Mesendoderm (in vitro differentiated cells): ENCODE measurements at regions not wholly inside any gene's neighbourhood (a gene's known extent, or its start where the extent isn't known, plus 50 kb on each side); places are given as distances from the start of the nearest gene placed in this dataset.
"Not testable (repeated sequence)": the region's sequence is repeated elsewhere in the genome, so short reads cannot be mapped to it uniquely, and the experiment has no call there.

Experiments
- DNase-seq: peaks from one replicate; pipeline ENCODE4 v3.0.0; 2013
- H2AK5ac ChIP-seq: 2 replicates; pipeline ENCODE4 v1.6.1; 2013; ENCODE audit warnings: low read length, inconsistent platforms
- H2BK120ac ChIP-seq: 2 replicates; pipeline ENCODE4 v1.6.1; 2013; ENCODE audit warnings: low read depth, mild to moderate bottlenecking, low read length, moderate library complexity, mixed read lengths
- H2BK15ac ChIP-seq: replicated peaks from 2 replicates; pipeline ENCODE4 v1.6.1; 2013; ENCODE audit warnings: low read depth, mild to moderate bottlenecking, moderate library complexity
- H2BK5ac ChIP-seq: 2 replicates; pipeline ENCODE4 v1.6.1; 2013; ENCODE audit warnings: low read length, inconsistent platforms
- H3K18ac ChIP-seq: 2 replicates; pipeline ENCODE4 v1.6.1; 2013; ENCODE audit warnings: mild to moderate bottlenecking, low read length, mixed read lengths
- H3K23ac ChIP-seq: one replicate; pipeline ENCODE4 v1.6.1; 2013; ENCODE audit warnings: low read length
- H3K27ac ChIP-seq: 2 replicates; pipeline ENCODE4 v1.5.1; 2013; ENCODE audit warnings: low read depth, mild to moderate bottlenecking, inconsistent platforms, low read length, moderate library complexity
- H3K27me3 ChIP-seq: 2 replicates; pipeline ENCODE4 v1.6.1; 2013; ENCODE audit warnings: low read length, control low read depth, mild to moderate bottlenecking, inconsistent platforms; ENCODE audit not compliant: insufficient read depth, poor library complexity
- H3K36me3 ChIP-seq: 2 replicates; pipeline ENCODE4 v1.6.1; 2013; ENCODE audit warnings: low read length, inconsistent platforms; ENCODE audit not compliant: control insufficient read depth, insufficient read depth
- H3K4ac ChIP-seq: one replicate; pipeline ENCODE4 v1.6.1; 2013; ENCODE audit warnings: low read depth, mild to moderate bottlenecking, low read length, moderate library complexity
- H3K4me1 ChIP-seq: 2 replicates; pipeline ENCODE4 v1.6.1; 2013; ENCODE audit warnings: low read depth, low read length, inconsistent platforms; ENCODE audit not compliant: control insufficient read depth
- H3K4me2 ChIP-seq: 2 replicates; pipeline ENCODE4 v1.6.1; 2013; ENCODE audit warnings: low read length
- H3K4me3 ChIP-seq: 2 replicates; pipeline ENCODE4 v1.5.1; 2013; ENCODE audit warnings: mild to moderate bottlenecking, low read length
- H3K56ac ChIP-seq: one replicate; pipeline ENCODE4 v1.6.1; 2013; ENCODE audit warnings: low read length
- H3K79me1 ChIP-seq: 2 replicates; pipeline ENCODE4 v1.6.1; 2013; ENCODE audit warnings: low read length, inconsistent platforms
- H3K79me2 ChIP-seq: 2 replicates; pipeline ENCODE4 v1.6.1; 2013; ENCODE audit warnings: mild to moderate bottlenecking, low read length; ENCODE audit not compliant: control insufficient read depth, insufficient read depth
- H3K9ac ChIP-seq: 2 replicates; pipeline ENCODE4 v1.6.1; 2013; ENCODE audit warnings: low read length, inconsistent platforms
- H4K5ac ChIP-seq: one replicate; pipeline ENCODE4 v1.6.1; 2013; ENCODE audit warnings: low read length
- H4K8ac ChIP-seq: one replicate; pipeline ENCODE4 v1.6.1; 2013; ENCODE audit warnings: low read depth, mild to moderate bottlenecking, control low read depth, low read length, moderate library complexity
- WGBS: extraction: QIAGEN DNeasy Blood & Tissue Kit; methylation state at CpG from one replicate; pipeline ENCODE4 v1.1.7; 2013; ENCODE audit warnings: low lambda C conversion rate, missing lambda C conversion rate; ENCODE audit not compliant: insufficient coverage; ENCODE audit errors: extremely low coverage; 5-methylcytosine and 5-hydroxymethylcytosine counted together

DNA sequence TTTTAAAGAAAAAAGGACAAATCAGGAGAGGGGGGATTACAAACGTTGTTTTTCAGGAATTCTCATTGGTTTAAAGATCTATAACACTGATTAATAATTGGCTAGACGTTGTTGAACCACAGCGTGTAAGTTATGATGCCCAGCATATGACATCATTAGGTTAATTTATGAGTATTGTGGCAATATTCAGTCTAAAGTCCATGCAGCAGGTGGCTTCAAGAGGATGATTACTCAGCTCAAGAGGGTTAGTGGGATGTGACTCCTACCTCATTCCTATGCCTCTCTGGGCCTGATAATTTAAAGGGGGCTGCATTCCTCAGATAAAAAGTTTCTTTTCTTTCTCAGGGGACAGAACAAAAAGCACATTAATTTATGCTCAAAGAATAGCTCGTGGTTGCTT is 1309.0 kb downstream of the EPHA7 start:
- Histone ChIP-seq H3K27ac (no peak overlapping the region), H3K4me3 (no peak overlapping the region), H3K23ac (no peak overlapping the region), H4K5ac (no peak overlapping the region), H3K79me1 (no peaks in the 10 kb centered on the region), H3K9ac (no peak overlapping the region), H3K4ac (no peak overlapping the region), H2BK15ac (no peak overlapping the region), H3K27me3 (no peaks in the 10 kb centered on the region), H3K18ac (no peak overlapping the region), H3K36me3 (no peaks in the 10 kb centered on the region), H2BK120ac (no peak overlapping the region), H2BK5ac (no peak overlapping the region), H2AK5ac (no peak overlapping the region), H3K4me2 (no peak overlapping the region), H3K4me1 (no peaks in the 10 kb centered on the region), H3K56ac (no peak overlapping the region), H4K8ac (no peak overlapping the region), H3K79me2 (no peaks in the 10 kb centered on the region)
- WGBS = no CpG with 5 or more reads among the region's 4 CpGs
- DNase-seq = no peak

DNA sequence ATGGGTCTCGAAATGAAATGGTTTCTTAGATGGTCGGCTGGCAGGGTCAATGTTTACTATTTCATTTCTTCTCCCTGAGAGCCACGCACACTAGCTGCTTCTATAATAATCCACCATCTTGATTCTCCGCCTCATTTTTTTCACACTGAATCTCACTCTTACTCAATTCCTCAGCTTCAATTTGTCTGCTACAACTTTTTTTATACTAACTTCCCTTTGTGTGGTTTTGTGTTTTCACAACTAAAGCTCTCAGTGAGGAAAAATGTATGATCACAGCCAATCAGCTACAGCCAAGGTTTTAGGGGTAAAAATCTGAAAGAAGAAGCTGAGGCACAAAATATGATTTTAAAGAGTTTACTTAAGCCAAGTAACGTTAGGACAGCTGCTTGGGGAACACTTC is 1309.4 kb downstream of the EPHA7 start:
- Histone ChIP-seq H3K79me2 (no peaks in the 10 kb centered on the region), H4K8ac (no peak overlapping the region), H4K5ac (no peak overlapping the region), H3K36me3 (no peaks in the 10 kb centered on the region), H3K56ac (no peak overlapping the region), H3K27me3 (no peaks in the 10 kb centered on the region), H3K4me3 (no peak overlapping the region), H3K79me1 (no peaks in the 10 kb centered on the region), H2BK5ac (no peak overlapping the region), H2BK15ac (no peak overlapping the region), H2AK5ac (no peak overlapping the region), H2BK120ac (no peak overlapping the region), H3K4me1 (no peaks in the 10 kb centered on the region), H3K18ac (no peak overlapping the region), H3K4me2 (no peak overlapping the region), H3K27ac (no peak overlapping the region), H3K23ac (no peak overlapping the region), H3K9ac (no peak overlapping the region), H3K4ac (no peak overlapping the region)
- no CpG with 5 or more reads among the region's 5 CpGs for WGBS
- DNase-seq = no peak

DNA sequence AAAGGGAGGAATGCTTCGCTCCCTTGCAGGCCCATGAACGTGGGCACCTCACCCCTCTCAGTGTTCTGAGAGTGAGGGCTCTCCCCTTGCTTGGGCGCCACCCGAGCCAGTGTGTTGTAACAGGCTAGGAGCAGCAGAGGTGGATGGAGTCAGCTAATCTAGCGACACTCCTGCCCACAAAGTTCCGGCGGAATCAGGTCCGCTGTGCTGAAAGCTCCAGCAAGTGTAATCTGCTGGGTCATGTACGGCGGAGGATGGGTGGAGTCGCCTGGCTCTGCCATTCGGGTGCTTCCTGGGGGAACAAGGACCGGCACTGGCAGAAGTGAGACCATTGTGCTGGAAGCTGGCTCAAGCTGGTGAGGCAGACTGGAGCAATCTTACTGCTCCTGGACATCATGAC is 1310.1 kb downstream of the EPHA7 start:
- H3K9ac ChIP-seq = no peak overlapping the region
- no peak overlapping the region for H3K4me3 ChIP-seq
- no peak overlapping the region for H2AK5ac ChIP-seq
- H2BK15ac ChIP-seq = no peak overlapping the region
- no peak overlapping the region for H2BK5ac ChIP-seq
- no peaks in the 10 kb centered on the region for H3K27me3 ChIP-seq
- no peak overlapping the region for H3K56ac ChIP-seq
- H3K79me2 ChIP-seq = no peaks in the 10 kb centered on the region
- H3K4me2 ChIP-seq = no peak overlapping the region
- no peak overlapping the region for H2BK120ac ChIP-seq
- H3K23ac ChIP-seq = no peak overlapping the region
- H3K36me3 ChIP-seq = no peaks in the 10 kb centered on the region
- no peak for DNase-seq
- no peak overlapping the region for H4K5ac ChIP-seq
- no CpG with 5 or more reads among the region's 13 CpGs for WGBS
- H3K18ac ChIP-seq = no peak overlapping the region
- H3K4me1 ChIP-seq = no peaks in the 10 kb centered on the region
- H3K27ac ChIP-seq = no peak overlapping the region
- no peak overlapping the region for H4K8ac ChIP-seq
- no peaks in the 10 kb centered on the region for H3K79me1 ChIP-seq
- no peak overlapping the region for H3K4ac ChIP-seq

DNA sequence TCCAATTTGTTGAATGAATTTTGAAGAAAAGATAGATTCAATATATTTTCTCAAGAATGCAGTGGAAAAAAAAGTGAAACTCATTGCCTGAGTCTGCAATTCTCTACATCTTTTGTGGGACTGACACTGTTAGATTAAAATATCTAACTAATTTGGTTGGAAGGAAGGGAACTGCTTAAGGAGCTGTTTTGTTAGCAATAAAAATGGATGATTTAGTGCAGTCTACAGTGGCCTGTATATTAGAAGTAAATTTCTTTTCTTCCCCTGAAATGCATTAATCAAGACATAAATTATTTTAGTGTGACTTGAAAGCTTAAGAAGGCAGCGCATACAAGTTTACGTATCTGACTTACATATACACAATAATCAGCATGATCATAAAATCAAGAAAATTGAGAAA is 1332.6 kb downstream of the EPHA7 start:
- Histone ChIP-seq H3K27me3 (no peaks in the 10 kb centered on the region), H2BK15ac (no peak overlapping the region), H3K79me1 (no peaks in the 10 kb centered on the region), H3K4me3 (no peak overlapping the region), H3K56ac (no peak overlapping the region), H3K79me2 (no peaks in the 10 kb centered on the region), H3K4ac (no peak overlapping the region), H4K8ac (no peak overlapping the region), H3K27ac (no peak overlapping the region), H3K4me1 (no peaks in the 10 kb centered on the region), H4K5ac (no peak overlapping the region), H3K4me2 (no peak overlapping the region), H3K9ac (no peak overlapping the region), H2AK5ac (no peak overlapping the region), H3K23ac (no peak overlapping the region), H2BK5ac (no peak overlapping the region), H3K36me3 (no peaks in the 10 kb centered on the region), H3K18ac (no peak overlapping the region), H2BK120ac (no peak overlapping the region)
- WGBS = no CpG with 5 or more reads among the region's 2 CpGs
- DNase-seq = no peak

DNA sequence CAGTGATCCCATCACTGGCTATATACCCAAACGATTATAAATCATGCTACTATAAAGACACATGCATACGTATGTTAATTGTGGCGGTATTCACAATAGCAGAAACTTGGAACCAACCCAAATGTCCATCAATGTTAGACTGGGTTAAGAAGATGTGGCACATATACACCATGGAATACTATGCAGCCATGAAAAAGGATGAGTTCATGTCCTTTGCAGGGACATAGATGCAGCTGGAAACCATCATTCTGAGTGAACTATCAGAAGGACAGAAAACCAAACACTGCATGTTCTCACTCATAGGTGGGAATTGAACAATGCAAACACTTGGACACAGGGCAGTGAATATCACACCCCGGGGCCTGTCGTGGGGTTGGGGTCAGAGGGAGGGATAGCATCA is 1335.4 kb downstream of the EPHA7 start:
- not testable (repeated sequence) for H4K5ac ChIP-seq, H3K79me1 ChIP-seq, H3K4me1 ChIP-seq, DNase-seq, H2BK120ac ChIP-seq, H3K36me3 ChIP-seq, H3K56ac ChIP-seq, H3K27me3 ChIP-seq, H3K9ac ChIP-seq, H3K79me2 ChIP-seq, H3K18ac ChIP-seq, H3K23ac ChIP-seq, H2BK5ac ChIP-seq, H4K8ac ChIP-seq, H3K4me3 ChIP-seq, H3K4ac ChIP-seq, H2AK5ac ChIP-seq, H2BK15ac ChIP-seq, H3K4me2 ChIP-seq, H3K27ac ChIP-seq
- WGBS = no CpG with 5 or more reads among the region's 5 CpGs

DNA sequence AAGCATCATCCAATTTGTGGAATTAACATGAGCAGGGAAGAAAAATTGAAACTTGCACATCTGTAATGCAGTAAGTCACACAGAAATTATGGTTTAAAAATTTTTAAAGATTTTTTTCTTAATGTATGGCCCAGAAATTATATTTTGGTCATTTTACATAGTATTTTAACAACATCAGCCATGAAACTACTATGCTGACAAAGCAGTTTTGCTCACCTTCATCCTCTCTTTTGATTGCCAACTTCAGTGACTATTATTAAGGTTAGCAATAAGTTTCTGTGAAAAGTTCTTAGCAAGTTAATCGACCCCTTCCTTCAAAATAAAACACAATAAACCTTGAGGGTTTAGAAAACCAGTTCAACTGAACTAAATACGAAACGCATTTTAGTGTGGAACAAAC is 1347.0 kb downstream of the EPHA7 start:
- H2BK5ac ChIP-seq = no peak overlapping the region
- H3K4ac ChIP-seq = no peak overlapping the region
- H3K23ac ChIP-seq = no peak overlapping the region
- H2BK120ac ChIP-seq = no peak overlapping the region
- no peaks in the 10 kb centered on the region for H3K79me2 ChIP-seq
- no peak overlapping the region for H3K18ac ChIP-seq
- H4K8ac ChIP-seq = no peak overlapping the region
- no peak overlapping the region for H3K4me2 ChIP-seq
- no peak overlapping the region for H3K56ac ChIP-seq
- H3K27me3 ChIP-seq = no peaks in the 10 kb centered on the region
- H2AK5ac ChIP-seq = no peak overlapping the region
- H3K27ac ChIP-seq = no peak overlapping the region
- H3K4me3 ChIP-seq = no peak overlapping the region
- H3K4me1 ChIP-seq = no peaks in the 10 kb centered on the region
- no peaks in the 10 kb centered on the region for H3K36me3 ChIP-seq
- H3K9ac ChIP-seq = no peak overlapping the region
- H4K5ac ChIP-seq = no peak overlapping the region
- WGBS = no CpG with 5 or more reads among the region's 3 CpGs
- DNase-seq = no peak
- no peaks in the 10 kb centered on the region for H3K79me1 ChIP-seq
- no peak overlapping the region for H2BK15ac ChIP-seq
